ENCODE measurements at regions not wholly inside any gene's neighbourhood (a gene's known extent, or its start where the extent isn't known, plus 50 kb on each side); places are given as distances from the start of the nearest gene placed in this dataset.

- TF ChIP-seq CTCF (IDR thresholded peaks at IDR 0.05) = no peak
- no peak for TF ChIP-seq REST (IDR thresholded peaks at IDR 0.05)
- TF ChIP-seq NR3C1 (IDR thresholded peaks at IDR 0.05) = no peak
- no peak for TF ChIP-seq RAD21 (conservative IDR thresholded peaks at IDR 0.05 in 1 of 2, IDR thresholded peaks at IDR 0.05 in 1 of 2)
- no peak for TF ChIP-seq JUN (IDR thresholded peaks at IDR 0.05)
- TF ChIP-seq JUNB (IDR thresholded peaks at IDR 0.05) = no peak
Measured at GRCh38 chr13:93079294-93079693, 147.3 kb upstream of the GPC6 start.

Data from A549 (cell line).